Hepatocyte (in vitro differentiated cells): ENCODE measurements at regions not wholly inside any gene's neighbourhood (a gene's known extent, or its start where the extent isn't known, plus 50 kb on each side); places are given as distances from the start of the nearest gene placed in this dataset.
A peak's percentile ranks its signal among the peaks of the same experiment; 100 is the strongest.

Experiments
- DNase-seq: peaks from one replicate; pipeline ENCODE4 v3.0.0-alpha.2; 2016; ENCODE audit warnings: low spot score
- H2AFZ ChIP-seq: fragments of 200-600 bp; sonication (generic); 2 replicates; pipeline ENCODE4 v1.6.0; 2016; ENCODE audit warnings: antibody characterized with exemption, mild to moderate bottlenecking
- H3K27ac ChIP-seq: fragments of 200-600 bp; sonication (generic); 2 replicates; pipeline ENCODE4 v1.5.1; 2016; ENCODE audit warnings: mild to moderate bottlenecking
- H3K27me3 ChIP-seq: fragments of 200-600 bp; sonication (generic); 2 replicates; pipeline ENCODE4 v1.6.1; 2016
- H3K36me3 ChIP-seq: fragments of 200-600 bp; sonication (generic); replicated peaks from 2 replicates; pipeline ENCODE4 v1.5.1; 2016; ENCODE audit warnings: low read depth; ENCODE audit not compliant: insufficient read depth
- H3K4me1 ChIP-seq: fragments of 200-600 bp; sonication (generic); 2 replicates; pipeline ENCODE4 v1.5.1; 2016; ENCODE audit warnings: mild to moderate bottlenecking, moderate library complexity; ENCODE audit not compliant: insufficient read depth
- H3K4me2 ChIP-seq: fragments of 200-600 bp; sonication (generic); 2 replicates; pipeline ENCODE4 v1.6.0; 2016
- H3K4me3 ChIP-seq: fragments of 200-600 bp; sonication (generic); 2 replicates; pipeline ENCODE4 v1.5.1; 2016; ENCODE audit warnings: mild to moderate bottlenecking
- H3K79me2 ChIP-seq: fragments of 200-600 bp; sonication (generic); 2 replicates; pipeline ENCODE4 v1.6.0; 2017; ENCODE audit warnings: mild to moderate bottlenecking
- H3K9me2 ChIP-seq: fragments of 200-600 bp; sonication (generic); replicated peaks from 2 replicates; pipeline ENCODE4 v1.6.0; 2017; ENCODE audit warnings: mild to moderate bottlenecking; ENCODE audit not compliant: insufficient read depth
- H3K9me3 ChIP-seq: fragments of 200-600 bp; sonication (generic); 2 replicates; pipeline ENCODE4 v1.5.1; 2016; ENCODE audit warnings: low read depth, mild to moderate bottlenecking
- H4K20me1 ChIP-seq: fragments of 200-600 bp; sonication (generic); 2 replicates; pipeline ENCODE4 v1.6.0; 2016; ENCODE audit warnings: mild to moderate bottlenecking; ENCODE audit not compliant: insufficient read depth, poor library complexity, severe bottlenecking
- CTCF ChIP-seq: fragments of 200-600 bp; sonication (generic); IDR thresholded peaks from 2 replicates; pipeline ENCODE4 v1.5.1; 2016; ENCODE audit warnings: antibody characterized with exemption, mild to moderate bottlenecking; ENCODE audit not compliant: poor library complexity
- EZH2 ChIP-seq: fragments of 200-600 bp; sonication (generic); IDR thresholded peaks from 2 replicates; pipeline ENCODE4 v1.6.1; 2016; ENCODE audit warnings: antibody characterized with exemption, mild to moderate bottlenecking, borderline replicate concordance
- EZH2phosphoT487 ChIP-seq: fragments of 200-600 bp; sonication (generic); IDR thresholded peaks from one replicate; pipeline ENCODE4 v1.6.1; 2018; ENCODE audit warnings: antibody characterized with exemption, mild to moderate bottlenecking, low read depth, moderate library complexity; ENCODE audit not compliant: unreplicated experiment, severe bottlenecking
- WGBS: methylation state at CpG from one replicate; pipeline ENCODE4 v1.1.6; 2016; ENCODE audit warnings: low lambda C conversion rate; ENCODE audit errors: missing lambda C conversion rate; 5-methylcytosine and 5-hydroxymethylcytosine counted together

GRCh38 chr21:21973806-21974205, 975.6 kb downstream of the NCAM2 start:
- Histone ChIP-seq H3K4me3 (no peak overlapping the region), H3K79me2 (no peaks in the 10 kb centered on the region), H3K9me2 (no peaks in the 10 kb centered on the region), H3K4me2 (no peak overlapping the region), H3K4me1 (no peaks in the 10 kb centered on the region), H3K9me3 (no peaks in the 10 kb centered on the region), H3K36me3 (no peaks in the 10 kb centered on the region), H3K27me3 (no peaks in the 10 kb centered on the region), H3K27ac (no peak overlapping the region), H2AFZ (no peak overlapping the region), H4K20me1 (no peaks in the 10 kb centered on the region)
- DNase-seq: no peak
- no peak for TF ChIP-seq CTCF
- WGBS: 77% methylated on average over 5 of the region's 5 CpGs

- DNase-seq: no peak
- TF ChIP-seq CTCF (no peak), EZH2 (no peak), EZH2phosphoT487 (no peak)
- Histone ChIP-seq H4K20me1 (no peaks in the 10 kb centered on the region), H3K4me1 (no peaks in the 10 kb centered on the region), H3K4me2 (no peak overlapping the region), H3K9me2 (no peaks in the 10 kb centered on the region), H3K79me2 (no peaks in the 10 kb centered on the region), H3K36me3 (no peaks in the 10 kb centered on the region), H3K9me3 (no peaks in the 10 kb centered on the region), H2AFZ (no peak overlapping the region), H3K27me3 (no peaks in the 10 kb centered on the region), H3K4me3 (no peak overlapping the region), H3K27ac (peak overlapping the region; percentile 53)
- 80% methylated on average over 3 of the region's 3 CpGs for WGBS
Measured at GRCh38 chr21:21996891-21997290, 998.7 kb downstream of the NCAM2 start.

GRCh38 chr21:21997390-21998333, 999.5 kb downstream of the NCAM2 start:
- no peaks in the 10 kb centered on the region for H4K20me1 ChIP-seq

More at GRCh38 chr21:21997390-21998333, 999.5 kb downstream of the NCAM2 start:
- peak overlapping the region; percentile 53 for H3K27ac ChIP-seq
- H3K36me3 ChIP-seq: no peaks in the 10 kb centered on the region
- H3K4me1 ChIP-seq: no peaks in the 10 kb centered on the region
- TF ChIP-seq EZH2: no peak
- TF ChIP-seq CTCF: no peak
- no peak for TF ChIP-seq EZH2phosphoT487
- no peaks in the 10 kb centered on the region for H3K9me2 ChIP-seq
- H2AFZ ChIP-seq: no peak overlapping the region
- no peak overlapping the region for H3K4me2 ChIP-seq
- DNase-seq: peak; percentile 39
- no peaks in the 10 kb centered on the region for H3K79me2 ChIP-seq
- H3K27me3 ChIP-seq: no peaks in the 10 kb centered on the region
- no peak overlapping the region for H3K4me3 ChIP-seq
- H3K9me3 ChIP-seq: peaks cover 4% of the 10 kb centered on the region
